ENCODE measurements at regions not wholly inside any gene's neighbourhood (a gene's known extent, or its start where the extent isn't known, plus 50 kb on each side); places are given as distances from the start of the nearest gene placed in this dataset.

GRCh38 chr5:97788369-97788768, 605.3 kb upstream of the RIOK2 start:
- TF ChIP-seq, protein P1, sequence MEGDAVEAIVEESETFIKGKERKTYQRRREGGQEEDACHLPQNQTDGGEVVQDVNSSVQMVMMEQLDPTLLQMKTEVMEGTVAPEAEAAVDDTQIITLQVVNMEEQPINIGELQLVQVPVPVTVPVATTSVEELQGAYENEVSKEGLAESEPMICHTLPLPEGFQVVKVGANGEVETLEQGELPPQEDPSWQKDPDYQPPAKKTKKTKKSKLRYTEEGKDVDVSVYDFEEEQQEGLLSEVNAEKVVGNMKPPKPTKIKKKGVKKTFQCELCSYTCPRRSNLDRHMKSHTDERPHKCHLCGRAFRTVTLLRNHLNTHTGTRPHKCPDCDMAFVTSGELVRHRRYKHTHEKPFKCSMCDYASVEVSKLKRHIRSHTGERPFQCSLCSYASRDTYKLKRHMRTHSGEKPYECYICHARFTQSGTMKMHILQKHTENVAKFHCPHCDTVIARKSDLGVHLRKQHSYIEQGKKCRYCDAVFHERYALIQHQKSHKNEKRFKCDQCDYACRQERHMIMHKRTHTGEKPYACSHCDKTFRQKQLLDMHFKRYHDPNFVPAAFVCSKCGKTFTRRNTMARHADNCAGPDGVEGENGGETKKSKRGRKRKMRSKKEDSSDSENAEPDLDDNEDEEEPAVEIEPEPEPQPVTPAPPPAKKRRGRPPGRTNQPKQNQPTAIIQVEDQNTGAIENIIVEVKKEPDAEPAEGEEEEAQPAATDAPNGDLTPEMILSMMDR (IDR thresholded peaks at IDR 0.05; ENCODE audit: insufficient read depth, low read depth, low read length): no peak
- TF ChIP-seq EZH2 (IDR thresholded peaks at IDR 0.05; ENCODE audit: insufficient read depth, low read length): no peak
